NT2/D1 (cell line): ENCODE measurements at regions not wholly inside any gene's neighbourhood (a gene's known extent, or its start where the extent isn't known, plus 50 kb on each side); places are given as distances from the start of the nearest gene placed in this dataset.

Experiments
- SUZ12 ChIP-seq: IDR thresholded peaks from 2 replicates; pipeline ENCODE4 v1.6.1; 2011; ENCODE audit not compliant: insufficient read length, insufficient read depth; ENCODE audit errors: extremely low read depth
- YY1 ChIP-seq: IDR thresholded peaks from 2 replicates; pipeline ENCODE4 v1.6.1; 2011; ENCODE audit not compliant: insufficient read length, insufficient read depth
- ZNF274 ChIP-seq: IDR thresholded peaks from 2 replicates; pipeline ENCODE4 v1.6.1; 2011; ENCODE audit warnings: mild to moderate bottlenecking, low read depth, low read length

DNA sequence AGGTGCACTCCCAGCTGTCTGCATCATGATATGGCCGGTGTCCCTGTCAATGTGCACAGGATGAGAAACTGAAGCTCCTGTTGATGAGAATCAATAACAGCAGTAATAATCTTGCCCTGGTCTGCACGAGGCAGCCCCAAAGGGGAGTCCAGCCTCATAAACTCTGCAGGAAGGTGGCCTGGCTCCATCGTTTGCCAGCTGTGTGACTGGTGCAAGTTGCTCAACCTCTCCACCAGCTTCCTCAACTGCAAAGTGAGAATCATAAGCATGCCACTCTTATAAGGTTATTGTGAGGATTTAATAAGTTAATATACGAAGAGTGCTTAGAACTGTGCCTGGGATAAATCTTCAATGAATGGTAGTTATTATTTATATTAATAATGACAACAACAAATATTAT, 203.4 kb upstream of the HES1 start:
- TF ChIP-seq YY1 (no peak), ZNF274 (no peak), SUZ12 (no peak)
